OCI-LY1 (cell line): ENCODE measurements at regions not wholly inside any gene's neighbourhood (a gene's known extent, or its start where the extent isn't known, plus 50 kb on each side); places are given as distances from the start of the nearest gene placed in this dataset.

Experiments
- H2AFZ ChIP-seq: fragments of 200-600 bp; sonication (generic), shearing (Covaris generic); 2 replicates; pipeline ENCODE4 v1.6.0; 2014; ENCODE audit warnings: antibody characterized with exemption, mild to moderate bottlenecking, low read length
- H3F3A ChIP-seq: fragments of 200-600 bp; sonication (generic), shearing (Covaris generic); 2 replicates; pipeline ENCODE4 v1.6.0; 2014; ENCODE audit warnings: mild to moderate bottlenecking, antibody characterized with exemption, low read length, moderate library complexity; ENCODE audit not compliant: insufficient read depth
- H3K27ac ChIP-seq: fragments of 200-600 bp; sonication (generic); 2 replicates; pipeline ENCODE4 v1.5.1; 2014; ENCODE audit warnings: low read length, mixed run types, mild to moderate bottlenecking, low read depth; ENCODE audit not compliant: poor library complexity, severe bottlenecking
- H3K27me3 ChIP-seq: fragments of 200-600 bp; sonication (generic); 2 replicates; pipeline ENCODE4 v1.6.0; 2014; ENCODE audit warnings: antibody characterized with exemption, mild to moderate bottlenecking, low read length, moderate library complexity; ENCODE audit not compliant: insufficient read depth
- H3K36me3 ChIP-seq: fragments of 200-600 bp; sonication (generic); 2 replicates; pipeline ENCODE4 v1.6.1; 2014; ENCODE audit warnings: mild to moderate bottlenecking, antibody characterized with exemption, low read length, moderate library complexity, mixed read lengths; ENCODE audit not compliant: insufficient read depth
- H3K4me1 ChIP-seq: fragments of 200-600 bp; sonication (generic); 2 replicates; pipeline ENCODE4 v1.5.1; 2014; ENCODE audit warnings: mild to moderate bottlenecking, low read length, moderate library complexity; ENCODE audit not compliant: insufficient read depth, severe bottlenecking
- H3K4me2 ChIP-seq: fragments of 200-600 bp; sonication (generic), shearing (Covaris generic); 2 replicates; pipeline ENCODE4 v1.6.1; 2014; ENCODE audit warnings: low read length
- H3K4me3 ChIP-seq: fragments of 200-600 bp; sonication (generic); 2 replicates; pipeline ENCODE4 v1.5.1; 2014; ENCODE audit warnings: low read length, low read depth, mild to moderate bottlenecking, mixed read lengths; ENCODE audit not compliant: poor library complexity, severe bottlenecking
- H3K79me2 ChIP-seq: fragments of 200-600 bp; shearing (Covaris generic); 2 replicates; pipeline ENCODE4 v1.6.1; 2016; ENCODE audit warnings: mixed run types, low read length, mixed read lengths; ENCODE audit not compliant: insufficient read depth
- H3K9ac ChIP-seq: fragments of 200-600 bp; sonication (generic), shearing (Covaris generic); 2 replicates; pipeline ENCODE4 v1.6.1; 2014; ENCODE audit warnings: mild to moderate bottlenecking, low read length, mixed read lengths
- H3K9me2 ChIP-seq: fragments of 200-600 bp; sonication (generic), shearing (Covaris generic); 2 replicates; pipeline ENCODE4 v1.6.1; 2014; ENCODE audit warnings: low read depth, mild to moderate bottlenecking, low read length, mixed read lengths
- H3K9me3 ChIP-seq: fragments of 200-600 bp; shearing (Covaris generic); 2 replicates; pipeline ENCODE4 v1.6.1; 2014; ENCODE audit warnings: low read length, mixed read lengths
- H4K20me1 ChIP-seq: fragments of 200-600 bp; sonication (generic), shearing (Covaris generic); 2 replicates; pipeline ENCODE4 v1.6.0; 2016; ENCODE audit warnings: mild to moderate bottlenecking, low read length; ENCODE audit not compliant: insufficient read depth
- CTCF ChIP-seq: fragments of 200-600 bp; sonication (generic), shearing (Covaris generic); IDR thresholded peaks from 2 replicates; pipeline ENCODE4 v1.5.1; 2017; ENCODE audit warnings: mild to moderate bottlenecking, antibody characterized with exemption, low read length, moderate library complexity, mixed read lengths
- EZH2 ChIP-seq: fragments of 200-600 bp; sonication (generic), shearing (Covaris generic); IDR thresholded peaks from 2 replicates; pipeline ENCODE4 v1.8.0; 2017; ENCODE audit warnings: borderline replicate concordance, mixed run types, mild to moderate bottlenecking, antibody characterized with exemption, low read length, moderate library complexity, mixed read lengths

DNA sequence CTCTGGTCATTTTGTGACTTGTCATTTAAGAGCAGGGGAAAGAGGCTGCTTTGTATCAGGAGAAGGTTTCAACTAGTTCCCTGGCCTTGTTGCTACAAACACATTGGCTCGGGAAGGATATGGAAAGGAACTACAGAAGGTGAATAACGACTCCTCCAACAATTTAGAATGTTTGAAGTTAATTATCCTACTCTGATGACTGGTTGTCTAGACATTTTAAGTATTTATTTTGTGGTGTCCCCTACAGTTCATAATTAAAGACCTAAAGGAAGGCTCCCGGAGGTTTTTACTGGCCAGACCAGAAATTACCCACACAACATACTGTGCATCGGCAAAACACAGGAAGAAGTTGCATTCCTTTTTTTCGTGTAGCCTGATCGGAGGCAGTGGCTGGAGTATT, 515.8 kb upstream of the SALL1 start:
- Histone ChIP-seq H3K9me2 (no peaks in the 10 kb centered on the region), H3K9ac (no peak overlapping the region), H3K36me3 (no peaks in the 10 kb centered on the region), H2AFZ (no peak overlapping the region), H3K27me3 (no peaks in the 10 kb centered on the region), H3K27ac (no peak overlapping the region), H3K4me1 (no peaks in the 10 kb centered on the region), H3F3A (no peaks in the 10 kb centered on the region), H3K4me2 (no peak overlapping the region), H3K79me2 (no peaks in the 10 kb centered on the region), H3K4me3 (no peak overlapping the region), H4K20me1 (no peaks in the 10 kb centered on the region), H3K9me3 (no peaks in the 10 kb centered on the region)
- no peak for TF ChIP-seq EZH2
- no peak for TF ChIP-seq CTCF

DNA sequence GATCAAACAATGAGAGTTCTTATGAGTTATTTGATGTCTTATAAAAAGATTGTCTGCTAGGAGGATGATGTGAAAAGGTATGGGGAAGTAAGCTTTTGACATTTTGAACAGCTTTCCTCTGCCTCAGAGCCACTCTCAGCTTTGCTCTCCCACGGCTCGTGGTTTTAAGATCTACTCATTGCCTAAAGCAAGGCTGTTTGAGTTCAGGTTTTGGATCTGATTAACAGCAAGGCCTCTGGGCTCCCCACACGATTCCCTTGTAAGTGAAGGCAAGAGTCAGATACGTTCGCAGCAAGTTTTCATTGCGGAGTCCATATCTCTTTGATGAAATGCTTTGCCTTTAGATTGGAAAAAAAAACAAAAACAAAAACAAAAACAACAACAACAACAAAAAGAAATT, 515.0 kb upstream of the SALL1 start:
- Histone ChIP-seq H3K4me3 (no peak overlapping the region), H3K9me3 (no peaks in the 10 kb centered on the region), H3K27me3 (no peaks in the 10 kb centered on the region), H2AFZ (no peak overlapping the region), H3K9ac (no peak overlapping the region), H3K4me2 (no peak overlapping the region), H3K27ac (no peak overlapping the region), H3K9me2 (no peaks in the 10 kb centered on the region), H3K36me3 (no peaks in the 10 kb centered on the region), H3K4me1 (no peaks in the 10 kb centered on the region), H3F3A (no peaks in the 10 kb centered on the region), H4K20me1 (no peaks in the 10 kb centered on the region), H3K79me2 (no peaks in the 10 kb centered on the region)
- TF ChIP-seq EZH2 (no peak), CTCF (no peak)

DNA sequence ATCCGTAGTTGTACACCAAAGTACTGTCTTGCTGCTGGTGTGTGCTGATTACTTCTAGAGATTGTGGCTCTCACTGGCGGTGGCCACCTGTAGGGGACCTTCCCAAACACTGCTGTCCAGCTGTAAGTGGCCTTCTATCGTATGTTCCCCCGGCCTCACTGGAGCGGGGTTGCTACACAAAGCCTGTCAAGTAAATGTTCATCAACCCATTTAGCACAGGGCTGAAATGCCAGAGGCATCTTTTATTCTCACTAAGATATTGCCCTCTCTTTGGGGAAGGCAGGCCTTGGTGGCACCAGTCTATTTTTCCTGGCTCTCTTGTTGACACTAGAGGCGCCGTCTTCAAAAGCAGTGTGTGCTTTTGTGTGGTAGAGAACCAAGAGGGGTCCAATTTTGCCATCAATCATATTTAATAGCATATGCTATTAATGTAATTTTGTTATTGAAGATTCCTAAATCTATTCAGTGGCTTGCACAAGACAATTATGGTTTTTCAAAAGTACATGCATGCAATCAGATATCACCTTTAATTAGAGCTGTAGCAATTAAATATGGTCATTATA, 514.4 kb upstream of the SALL1 start:
- TF ChIP-seq CTCF (no peak), EZH2 (no peak)
- Histone ChIP-seq H3K36me3 (no peaks in the 10 kb centered on the region), H3K4me2 (no peak overlapping the region)

More for the DNA sequence above, 514.4 kb upstream of the SALL1 start:
- Histone ChIP-seq H3K4me3 (no peak overlapping the region), H3K9ac (no peak overlapping the region), H3F3A (no peaks in the 10 kb centered on the region), H3K27ac (no peak overlapping the region), H3K9me2 (no peaks in the 10 kb centered on the region), H3K27me3 (no peaks in the 10 kb centered on the region), H2AFZ (no peak overlapping the region), H3K4me1 (no peaks in the 10 kb centered on the region), H3K9me3 (no peaks in the 10 kb centered on the region), H4K20me1 (no peaks in the 10 kb centered on the region), H3K79me2 (no peaks in the 10 kb centered on the region)
